ENCODE measurements at regions not wholly inside any gene's neighbourhood (a gene's known extent, or its start where the extent isn't known, plus 50 kb on each side); places are given as distances from the start of the nearest gene placed in this dataset.

DNA sequence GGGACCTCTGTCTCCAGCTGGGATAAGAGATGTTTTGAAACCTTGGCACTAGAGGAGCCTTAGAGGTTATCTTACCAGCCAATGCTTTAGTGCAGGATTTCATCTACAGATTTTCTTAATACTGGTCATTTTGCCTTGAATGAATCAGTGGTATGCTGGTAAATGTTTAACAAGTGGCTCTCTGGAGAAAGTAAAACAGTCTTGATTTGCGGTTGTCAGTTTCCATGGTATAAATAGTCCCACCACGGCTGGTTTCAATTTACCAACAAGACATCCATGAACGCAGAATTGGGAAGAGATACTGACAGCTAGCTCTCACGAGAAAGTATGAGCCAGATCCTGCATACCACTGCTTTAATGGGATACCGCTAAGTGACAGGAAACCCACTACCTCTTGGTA lies 56.7 kb upstream of the CXCL14 start (continued):
- TF ChIP-seq NANOG (IDR thresholded peaks at IDR 0.05; ENCODE audit: insufficient read depth, low read depth, low read length, poor library complexity, severe bottlenecking): no peak
- no peak for TF ChIP-seq EP300 (IDR thresholded peaks at IDR 0.05; ENCODE audit: borderline replicate concordance in 1 of 2, low read depth in 2 of 2, low read length in 2 of 2)
- TF ChIP-seq MAFK (IDR thresholded peaks at IDR 0.05; ENCODE audit: low read depth, low read length): no peak

Data from H1 (cell line).